H1 (cell line): ENCODE measurements at regions not wholly inside any gene's neighbourhood (a gene's known extent, or its start where the extent isn't known, plus 50 kb on each side); places are given as distances from the start of the nearest gene placed in this dataset.

Source experiments
- CTCF ChIA-PET: fragments of 300-600 bp; sonication (Branson Sonifier 250); formaldehyde crosslinking; loops from one replicate; lab custom pipeline; 2021; ENCODE audit not compliant: partially characterized antibody; lab: Charles Lee
- POLR2A ChIA-PET: fragments of 300-600 bp; sonication (Branson Sonifier 250); formaldehyde crosslinking; loops from one replicate; lab custom pipeline; 2021; ENCODE audit warnings: inconsistent platforms; ENCODE audit not compliant: partially characterized antibody; lab: Charles Lee
- DNase-seq, 2 experiments: peaks; one replicate each; pipeline versions ENCODE4 v3.0.0 to v3.0.0-alpha.2; 2010 to 2022; ENCODE audit warnings: low spot score in 2 of 2, low read depth in 1 of 2, mixed read lengths in 1 of 2
- FAIRE-seq: peaks from 2 replicates; lab custom pipeline; 2011; peaks lifted over from hg19 to GRCh38; lab: Jason Lieb, UNC
- H2AFZ ChIP-seq: 2 replicates; pipeline ENCODE4 v1.8.1; 2012; ENCODE audit warnings: low read length, inconsistent platforms
- H2AK5ac ChIP-seq: 2 replicates; pipeline ENCODE4 v1.6.1; 2013; ENCODE audit warnings: low read depth, low read length
- H2BK120ac ChIP-seq: replicated peaks from 2 replicates; pipeline ENCODE3; 2013; ENCODE audit warnings: low read depth, low read length, inconsistent platforms
- H2BK12ac ChIP-seq: 2 replicates; pipeline ENCODE4 v1.6.1; 2013; ENCODE audit warnings: low read depth, low read length
- H2BK15ac ChIP-seq: 2 replicates; pipeline ENCODE4 v1.6.1; 2013; ENCODE audit warnings: low read length
- H2BK20ac ChIP-seq: 2 replicates; pipeline ENCODE4 v1.6.1; 2013; ENCODE audit warnings: low read length
- H2BK5ac ChIP-seq: 2 replicates; pipeline ENCODE4 v1.6.1; 2013; ENCODE audit warnings: low read depth, low read length
- H3K14ac ChIP-seq: 2 replicates; pipeline ENCODE4 v1.6.1; 2013; ENCODE audit warnings: inconsistent platforms; ENCODE audit not compliant: insufficient read length
- H3K18ac ChIP-seq: 2 replicates; pipeline ENCODE4 v1.6.1; 2013; ENCODE audit warnings: low read length; ENCODE audit errors: extremely low read depth
- H3K23ac ChIP-seq: 2 replicates; pipeline ENCODE4 v1.6.1; 2013; ENCODE audit warnings: inconsistent platforms; ENCODE audit not compliant: insufficient read length
- H3K23me2 ChIP-seq: 2 replicates; pipeline ENCODE4 v1.6.1; 2013; ENCODE audit warnings: low read depth, low read length
- H3K27ac ChIP-seq: 2 replicates; pipeline ENCODE4 v1.6.1; 2011; ENCODE audit warnings: low read depth, low read length, inconsistent platforms
- H3K27me3 ChIP-seq, 4 experiments: replicated peaks in 1 of 4; 1 replicate in 1 of 4; 2 replicates in 3 of 4; pipeline versions ENCODE4 v1.6.1 to v1.8.1; 2011 to 2013; ENCODE audit warnings: low read length in 3 of 4, mild to moderate bottlenecking in 3 of 4, inconsistent platforms in 2 of 4, mixed read lengths in 2 of 4, moderate library complexity in 1 of 4; ENCODE audit not compliant: control insufficient read depth in 3 of 4, insufficient read depth in 3 of 4; ENCODE audit errors: extremely low read depth in 1 of 4
- H3K36me3 ChIP-seq, 4 experiments: 2 replicates each; pipeline versions ENCODE4 v1.6.1 to v1.8.1; 2011 to 2013; ENCODE audit warnings: mild to moderate bottlenecking in 4 of 4, low read length in 3 of 4, moderate library complexity in 2 of 4, control low read depth in 1 of 4, inconsistent platforms in 1 of 4; ENCODE audit not compliant: insufficient read depth in 4 of 4, control insufficient read depth in 2 of 4
- H3K4ac ChIP-seq: replicated peaks from 2 replicates; pipeline ENCODE3; 2013; ENCODE audit warnings: low read length, low read depth, mixed read lengths, inconsistent platforms; ENCODE audit not compliant: insufficient read length
- H3K4me1 ChIP-seq, 4 experiments: replicated peaks in 1 of 4; 1 replicate in 1 of 4; 2 replicates in 3 of 4; pipeline versions ENCODE4 v1.6.1 to v1.8.1; 2011 to 2013; ENCODE audit warnings: low read length in 3 of 4, inconsistent platforms in 2 of 4, mixed read lengths in 1 of 4; ENCODE audit not compliant: insufficient read depth in 4 of 4, control insufficient read depth in 3 of 4
- H3K4me2 ChIP-seq, 2 experiments: 2 replicates each; pipeline versions ENCODE4 v1.6.1 to v1.8.1; 2011 to 2013; ENCODE audit warnings: low read depth in 2 of 2, low read length in 2 of 2, control low read depth in 1 of 2, inconsistent platforms in 1 of 2, mild to moderate bottlenecking in 1 of 2; ENCODE audit not compliant: insufficient read depth in 1 of 2
- H3K4me3 ChIP-seq, 4 experiments: fragments of 200-600, 300-600 bp in 1 of 4; sonication (generic), shearing (Covaris generic), sonication (Bioruptor Twin) in 1 of 4; 2 replicates each; pipeline versions ENCODE4 v1.5.1 to v1.8.1; 2011 to 2016; ENCODE audit warnings: low read length in 4 of 4, low read depth in 3 of 4, control low read depth in 2 of 4, inconsistent platforms in 2 of 4, mild to moderate bottlenecking in 2 of 4, mixed read lengths in 1 of 4, moderate library complexity in 1 of 4; ENCODE audit not compliant: insufficient read depth in 2 of 4; ENCODE audit errors: extremely low read depth in 1 of 4
- H3K56ac ChIP-seq: replicated peaks from 2 replicates; pipeline ENCODE3; 2013; ENCODE audit warnings: low read depth, mild to moderate bottlenecking, mixed read lengths, low read length, inconsistent platforms; ENCODE audit not compliant: insufficient read length
- H3K79me1 ChIP-seq: 2 replicates; pipeline ENCODE4 v1.6.1; 2013; ENCODE audit warnings: low read depth, low read length, control low read depth
- H3K79me2 ChIP-seq, 2 experiments: 2 replicates each; pipeline versions ENCODE4 v1.6.1 to v1.8.1; 2012 to 2013; ENCODE audit warnings: low read length in 2 of 2, mild to moderate bottlenecking in 2 of 2, inconsistent platforms in 1 of 2; ENCODE audit not compliant: insufficient read depth in 2 of 2, control insufficient read depth in 1 of 2
- H3K9ac ChIP-seq, 4 experiments: replicated peaks in 1 of 4; 1 replicate in 1 of 4; 2 replicates in 3 of 4; pipeline versions ENCODE4 v1.6.1 to v1.8.1; 2011 to 2013; ENCODE audit warnings: low read depth in 3 of 4, low read length in 3 of 4, control low read depth in 2 of 4, mild to moderate bottlenecking in 2 of 4, moderate library complexity in 2 of 4, inconsistent platforms in 1 of 4; ENCODE audit errors: extremely low read depth in 1 of 4
- H3K9me3 ChIP-seq, 2 experiments: 2 replicates each; pipeline versions ENCODE4 v1.6.1 to v1.8.1; 2012 to 2013; ENCODE audit warnings: mild to moderate bottlenecking in 2 of 2, moderate library complexity in 2 of 2, control low read depth in 1 of 2, inconsistent platforms in 1 of 2, low read depth in 1 of 2, low read length in 1 of 2, mixed read lengths in 1 of 2; ENCODE audit not compliant: insufficient read depth in 2 of 2
- H4K20me1 ChIP-seq, 2 experiments: replicated peaks in 1 of 2; 2 replicates each; pipeline versions ENCODE3 to v1.8.1; 2011 to 2013; ENCODE audit warnings: inconsistent platforms in 2 of 2, low read length in 2 of 2, mild to moderate bottlenecking in 1 of 2; ENCODE audit not compliant: insufficient read depth in 2 of 2, control insufficient read depth in 1 of 2
- H4K5ac ChIP-seq: 2 replicates; pipeline ENCODE4 v1.6.1; 2013; ENCODE audit warnings: low read length, low read depth, mixed read lengths, inconsistent platforms; ENCODE audit not compliant: insufficient read length
- H4K8ac ChIP-seq: 2 replicates; pipeline ENCODE4 v1.8.0; 2013; ENCODE audit warnings: mild to moderate bottlenecking, moderate library complexity, low read length, inconsistent platforms; ENCODE audit not compliant: insufficient read depth; ENCODE audit errors: extremely low read depth
- H4K91ac ChIP-seq: replicated peaks from 2 replicates; pipeline ENCODE3; 2013; ENCODE audit warnings: low read length, mixed read lengths, inconsistent platforms; ENCODE audit not compliant: insufficient read length
- CBX8 ChIP-seq: fragments of 300-800, 300-1000 bp; sonication (generic); IDR thresholded peaks from 2 replicates; pipeline ENCODE4 v1.7.1; 2016; ENCODE audit warnings: low read depth, low read length, borderline replicate concordance
- GABPA ChIP-seq: IDR thresholded peaks from 2 replicates; pipeline ENCODE4 v1.6.1; 2011; ENCODE audit warnings: mild to moderate bottlenecking, low read length, moderate library complexity, borderline replicate concordance; ENCODE audit not compliant: insufficient read depth
- GTF2F1 ChIP-seq: IDR thresholded peaks from 2 replicates; pipeline ENCODE4 v1.6.1; 2012; ENCODE audit warnings: low read depth, low read length, improper control_type of control experiment, borderline replicate concordance
- KDM4A ChIP-seq: IDR thresholded peaks from one replicate; pipeline ENCODE4 v1.7.1; 2012; ENCODE audit warnings: low read depth, mild to moderate bottlenecking, moderate library complexity, low read length, inconsistent platforms; ENCODE audit not compliant: severe bottlenecking
- POLR2A ChIP-seq, 2 experiments: IDR thresholded peaks; 1 replicate in 1 of 2; 2 replicates in 1 of 2; pipeline ENCODE4 v1.6.1; 2011; ENCODE audit warnings: low read depth in 2 of 2, low read length in 2 of 2, mild to moderate bottlenecking in 2 of 2; ENCODE audit errors: control extremely low read depth in 1 of 2
- RXRA ChIP-seq: IDR thresholded peaks from 2 replicates; pipeline ENCODE4 v1.6.1; 2011; ENCODE audit warnings: low read depth, mild to moderate bottlenecking, low read length, moderate library complexity; ENCODE audit not compliant: insufficient read depth
- SUZ12 ChIP-seq: fragments of 200-600 bp; sonication (generic); IDR thresholded peaks from 2 replicates; pipeline ENCODE4 v1.6.1; 2012; ENCODE audit warnings: mild to moderate bottlenecking, inconsistent platforms, low read length, moderate library complexity, mixed read lengths
- TAF7 ChIP-seq: optimal IDR thresholded peaks from 2 replicates; pipeline ENCODE3; 2011; ENCODE audit warnings: low read depth, mild to moderate bottlenecking, inconsistent platforms, low read length, moderate library complexity, borderline replicate concordance
- WGBS, 2 experiments: shearing (Covaris generic) in 1 of 2; methylation state at CpG; one replicate each; pipeline versions ENCODE4 v1.1.6 to v1.1.7; 2013 to 2015; ENCODE audit warnings: low lambda C conversion rate in 2 of 2, mixed read lengths in 2 of 2, inconsistent platforms in 1 of 2, low coverage in 1 of 2, missing lambda C conversion rate in 1 of 2; ENCODE audit not compliant: insufficient replicate concordance in 2 of 2, insufficient coverage in 1 of 2, insufficient read length in 1 of 2; ENCODE audit errors: extremely low coverage in 1 of 2, missing lambda C conversion rate in 1 of 2; 5-methylcytosine and 5-hydroxymethylcytosine counted together
- TF ChIP-seq, protein P1 (sequence below): IDR thresholded peaks from 2 replicates; pipeline ENCODE4 v1.6.1; 2011; ENCODE audit warnings: low read length, improper control_type of control experiment
- TF ChIP-seq, protein P2 (sequence below): IDR thresholded peaks from 2 replicates; pipeline ENCODE4 v1.6.1; 2012; ENCODE audit warnings: inconsistent platforms

DNA sequence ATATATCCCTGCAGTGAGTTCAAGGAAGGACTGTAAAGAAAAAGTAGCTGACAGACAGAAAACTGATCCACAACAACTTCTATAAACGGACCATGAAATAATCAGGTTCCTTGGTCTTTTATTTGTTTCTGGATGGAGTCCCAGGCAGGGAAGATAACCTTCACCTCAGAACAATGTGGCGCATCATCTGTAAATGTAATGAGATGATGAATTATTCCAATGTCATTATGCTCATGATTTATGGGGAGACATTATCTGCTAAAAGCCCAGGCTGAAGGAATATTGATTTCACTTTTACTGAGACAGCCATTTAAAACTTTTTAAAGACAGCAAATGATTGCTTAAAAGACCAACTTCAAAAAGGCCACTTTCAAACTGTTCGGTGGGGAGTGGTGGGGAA, 354.9 kb upstream of the ADAMTS9 start:
- Histone ChIP-seq H2AFZ (no peak overlapping the region), H3K27ac (no peak overlapping the region), H3K36me3 (no peaks in the 10 kb centered on the region), H4K5ac (no peak overlapping the region), H2BK5ac (no peak overlapping the region), H3K27me3 (no peaks in the 10 kb centered on the region), H2BK15ac (no peak overlapping the region), H2BK12ac (no peak overlapping the region), H3K23me2 (no peaks in the 10 kb centered on the region), H3K14ac (no peak overlapping the region), H4K8ac (no peak overlapping the region), H3K23ac (no peak overlapping the region), H3K4me1 (no peaks in the 10 kb centered on the region), H3K4me2 (no peak overlapping the region), H3K4me3 (no peak overlapping the region), H2BK20ac (no peak overlapping the region), H2AK5ac (no peak overlapping the region), H3K18ac (no peak overlapping the region), H3K56ac (no peak overlapping the region), H4K91ac (no peak overlapping the region), H3K9ac (no peak overlapping the region), H2BK120ac (no peak overlapping the region), H3K79me1 (no peaks in the 10 kb centered on the region), H3K79me2 (no peaks in the 10 kb centered on the region), H4K20me1 (no peaks in the 10 kb centered on the region), H3K4ac (no peak overlapping the region), H3K9me3 (no peaks in the 10 kb centered on the region)
- CTCF ChIA-PET, result interaction anchor here (0.6 to 1.5 kb wide), 3 partner anchors 128 to 404 kb away, joined by 4 read pairs; no protein-coding TSS in a partner anchor
- FAIRE-seq (peak; percentile 24), DNase-seq (no peak)
- POLR2A ChIA-PET, result no interaction called here
- 89% methylated on average over 3 of the region's 3 CpGs; no CpG with 5 or more reads in 1 of the 2 experiments for WGBS, 2 experiments
- TF ChIP-seq RXRA (no peak), SUZ12 (no peak), CBX8 (no peak), GTF2F1 (no peak), GABPA (no peak), POLR2A (IDR thresholded peaks at IDR 0.05; ENCODE audit: control extremely low read depth in 1 of 2, low read depth in 2 of 2, low read length in 2 of 2) (no peak), KDM4A (no peak), TAF7 (no peak)
- TF ChIP-seq, protein P1, sequence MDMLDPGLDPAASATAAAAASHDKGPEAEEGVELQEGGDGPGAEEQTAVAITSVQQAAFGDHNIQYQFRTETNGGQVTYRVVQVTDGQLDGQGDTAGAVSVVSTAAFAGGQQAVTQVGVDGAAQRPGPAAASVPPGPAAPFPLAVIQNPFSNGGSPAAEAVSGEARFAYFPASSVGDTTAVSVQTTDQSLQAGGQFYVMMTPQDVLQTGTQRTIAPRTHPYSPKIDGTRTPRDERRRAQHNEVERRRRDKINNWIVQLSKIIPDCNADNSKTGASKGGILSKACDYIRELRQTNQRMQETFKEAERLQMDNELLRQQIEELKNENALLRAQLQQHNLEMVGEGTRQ, result no peak
- TF ChIP-seq, protein P2, sequence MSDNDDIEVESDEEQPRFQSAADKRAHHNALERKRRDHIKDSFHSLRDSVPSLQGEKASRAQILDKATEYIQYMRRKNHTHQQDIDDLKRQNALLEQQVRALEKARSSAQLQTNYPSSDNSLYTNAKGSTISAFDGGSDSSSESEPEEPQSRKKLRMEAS, result no peak
